ENCODE measurements at regions not wholly inside any gene's neighbourhood (a gene's known extent, or its start where the extent isn't known, plus 50 kb on each side); places are given as distances from the start of the nearest gene placed in this dataset.

DNA sequence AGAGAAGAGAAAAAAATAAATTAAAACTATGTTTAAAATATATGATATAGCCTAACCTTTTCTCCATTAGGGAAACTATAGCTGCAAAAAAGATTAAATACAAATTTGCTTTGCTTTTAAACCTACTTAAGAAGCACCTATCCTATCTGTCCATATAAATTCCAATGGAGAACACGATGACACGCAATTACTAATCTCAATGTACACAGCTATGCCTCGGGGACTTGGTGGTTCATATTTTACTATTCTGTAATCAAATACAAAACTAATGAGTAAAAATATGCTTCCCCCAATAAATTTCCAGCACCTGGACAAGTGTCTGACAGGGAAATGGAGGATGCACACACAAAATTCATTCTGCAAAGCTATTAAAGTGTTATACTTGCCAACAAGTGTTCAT, 386.4 kb downstream of the LMO4 start:
- Histone ChIP-seq H3K4me1 (peaks cover 0 to 5% (median 2%) of the 10 kb centered on the region in 4 donors), H3K27ac (no peak overlapping the region), H3K4me3 (no peak overlapping the region), H3K36me3 (no peaks in the 10 kb centered on the region), H3K27me3 (no peaks in the 10 kb centered on the region), H3K9me3 (no peaks in the 10 kb centered on the region)
- DNase-seq (ENCODE audit: low spot score in 2 of 2) = no peak
- 90 to 91% methylated on average over 3 of the region's 3 CpGs for WGBS, 2 donors
- no peak for TF ChIP-seq EP300 (IDR thresholded peaks at IDR 0.05)
- no peak for TF ChIP-seq POLR2A (IDR thresholded peaks at IDR 0.05)
- TF ChIP-seq, protein P1, sequence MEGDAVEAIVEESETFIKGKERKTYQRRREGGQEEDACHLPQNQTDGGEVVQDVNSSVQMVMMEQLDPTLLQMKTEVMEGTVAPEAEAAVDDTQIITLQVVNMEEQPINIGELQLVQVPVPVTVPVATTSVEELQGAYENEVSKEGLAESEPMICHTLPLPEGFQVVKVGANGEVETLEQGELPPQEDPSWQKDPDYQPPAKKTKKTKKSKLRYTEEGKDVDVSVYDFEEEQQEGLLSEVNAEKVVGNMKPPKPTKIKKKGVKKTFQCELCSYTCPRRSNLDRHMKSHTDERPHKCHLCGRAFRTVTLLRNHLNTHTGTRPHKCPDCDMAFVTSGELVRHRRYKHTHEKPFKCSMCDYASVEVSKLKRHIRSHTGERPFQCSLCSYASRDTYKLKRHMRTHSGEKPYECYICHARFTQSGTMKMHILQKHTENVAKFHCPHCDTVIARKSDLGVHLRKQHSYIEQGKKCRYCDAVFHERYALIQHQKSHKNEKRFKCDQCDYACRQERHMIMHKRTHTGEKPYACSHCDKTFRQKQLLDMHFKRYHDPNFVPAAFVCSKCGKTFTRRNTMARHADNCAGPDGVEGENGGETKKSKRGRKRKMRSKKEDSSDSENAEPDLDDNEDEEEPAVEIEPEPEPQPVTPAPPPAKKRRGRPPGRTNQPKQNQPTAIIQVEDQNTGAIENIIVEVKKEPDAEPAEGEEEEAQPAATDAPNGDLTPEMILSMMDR (IDR thresholded peaks at IDR 0.05) = no peak

DNA sequence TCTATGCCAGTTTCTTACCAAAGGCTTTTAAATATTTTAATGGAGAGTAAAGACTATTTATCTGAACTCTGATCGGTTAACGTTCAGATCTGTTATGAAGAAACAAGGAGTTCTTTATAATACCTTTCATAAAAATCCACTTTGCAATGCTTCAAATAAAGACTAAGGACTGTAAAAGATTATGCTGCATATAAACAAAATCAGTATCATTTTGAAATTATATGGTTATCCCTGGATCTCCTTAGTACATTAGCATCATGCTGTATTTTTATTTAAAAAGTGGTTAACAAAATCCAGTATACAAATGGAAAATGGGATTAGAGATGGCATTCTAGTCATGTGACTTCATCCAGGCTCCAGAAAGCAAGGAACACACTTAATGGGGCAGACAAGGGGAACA, 386.8 kb downstream of the LMO4 start:
- H3K27me3 ChIP-seq = no peaks in the 10 kb centered on the region
- H3K27ac ChIP-seq = no peak overlapping the region
- no peak overlapping the region for H3K4me3 ChIP-seq
- no peak for DNase-seq (ENCODE audit: low spot score in 2 of 2)
- 24 to 27% methylated on average over 2 of the region's 2 CpGs for WGBS, 2 donors
- TF ChIP-seq, protein P1 (IDR thresholded peaks at IDR 0.05) = no peak
- TF ChIP-seq POLR2A (IDR thresholded peaks at IDR 0.05) (no peak), EP300 (IDR thresholded peaks at IDR 0.05) (no peak)
- no peaks in the 10 kb centered on the region for H3K36me3 ChIP-seq
- H3K4me1 ChIP-seq = peaks cover 0 to 5% (median 2%) of the 10 kb centered on the region in 4 donors
- H3K9me3 ChIP-seq = no peaks in the 10 kb centered on the region

DNA sequence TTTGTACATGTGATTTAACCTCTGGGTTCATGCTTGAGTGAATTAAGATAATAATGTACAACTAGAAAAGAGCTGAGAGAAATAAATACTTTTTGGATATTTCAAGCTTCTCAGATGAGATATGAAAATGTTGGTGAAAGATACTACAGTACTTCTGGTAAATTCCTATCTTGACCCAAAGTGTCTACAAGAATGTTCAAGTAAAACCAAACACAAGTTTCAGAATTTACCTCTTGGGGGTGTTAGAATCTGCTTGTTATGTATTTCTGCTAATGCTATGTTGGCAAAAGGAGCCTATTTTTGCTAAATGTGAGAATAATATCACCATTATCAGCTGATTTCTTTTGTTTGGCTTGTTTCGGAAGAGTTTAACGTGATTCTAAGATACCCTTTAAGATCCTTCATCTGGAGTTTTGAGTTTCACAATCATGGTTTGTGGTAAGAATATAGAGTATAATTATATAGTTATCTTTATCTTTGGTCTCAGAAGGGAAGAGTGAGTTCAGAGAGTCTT, 388.5 kb downstream of the LMO4 start:
- no peak for DNase-seq (ENCODE audit: low spot score in 2 of 2)
- Histone ChIP-seq H3K9me3 (no peaks in the 10 kb centered on the region), H3K27ac (no peak overlapping the region), H3K4me3 (no peak overlapping the region), H3K27me3 (no peaks in the 10 kb centered on the region), H3K4me1 (peaks cover 0 to 5% (median 2%) of the 10 kb centered on the region in 4 donors), H3K36me3 (no peaks in the 10 kb centered on the region)
- WGBS, 2 donors = 51 to 53% methylated on average over 2 of the region's 2 CpGs
- TF ChIP-seq EP300 (IDR thresholded peaks at IDR 0.05) = no peak
- TF ChIP-seq, protein P1 (IDR thresholded peaks at IDR 0.05) = no peak
- TF ChIP-seq POLR2A (IDR thresholded peaks at IDR 0.05) = no peak

DNA sequence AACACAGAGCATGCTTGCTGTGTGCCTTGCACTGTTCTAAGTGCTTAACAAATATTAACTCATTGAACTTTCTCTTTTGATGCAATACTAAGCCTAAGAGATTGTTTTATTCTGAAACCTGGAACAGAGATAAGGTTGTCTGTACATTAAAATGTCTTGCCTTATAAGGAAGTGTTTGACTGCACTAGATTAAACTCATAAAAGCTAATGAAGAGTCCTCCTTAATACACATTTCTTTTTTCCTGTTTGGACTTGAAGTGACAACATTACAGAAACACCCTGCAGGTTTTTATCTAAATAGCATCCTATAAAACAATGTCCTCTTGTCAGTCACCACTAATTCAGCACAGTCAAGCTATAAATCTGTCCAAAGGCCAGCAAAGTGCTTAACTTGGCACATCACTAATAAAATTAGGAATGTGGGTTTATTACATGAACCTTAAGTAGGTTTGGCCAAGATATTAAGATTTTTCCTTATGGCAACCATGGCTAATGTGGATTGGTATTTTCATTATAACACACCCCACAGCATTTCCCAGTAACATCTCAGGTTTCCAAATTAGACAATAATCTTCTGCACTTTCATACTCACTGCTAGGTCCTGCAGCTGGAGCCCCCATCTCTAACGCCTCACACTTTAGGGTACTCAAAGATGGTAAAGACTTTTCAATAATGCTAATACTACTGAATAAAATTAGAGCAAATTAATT, 389.7 kb downstream of the LMO4 start:
- Histone ChIP-seq H3K27me3 (no peaks in the 10 kb centered on the region), H3K36me3 (no peaks in the 10 kb centered on the region), H3K27ac (no peak overlapping the region), H3K4me1 (peaks cover 0 to 5% (median 2%) of the 10 kb centered on the region in 4 donors), H3K4me3 (no peak overlapping the region), H3K9me3 (no peaks in the 10 kb centered on the region)
- WGBS, 2 donors = 69 to 79% methylated on average over 1 of the region's 1 CpG
- no peak for DNase-seq (ENCODE audit: low spot score in 2 of 2)
- TF ChIP-seq, protein P1 (IDR thresholded peaks at IDR 0.05) = no peak
- no peak for TF ChIP-seq POLR2A (IDR thresholded peaks at IDR 0.05)
- no peak for TF ChIP-seq EP300 (IDR thresholded peaks at IDR 0.05)

DNA sequence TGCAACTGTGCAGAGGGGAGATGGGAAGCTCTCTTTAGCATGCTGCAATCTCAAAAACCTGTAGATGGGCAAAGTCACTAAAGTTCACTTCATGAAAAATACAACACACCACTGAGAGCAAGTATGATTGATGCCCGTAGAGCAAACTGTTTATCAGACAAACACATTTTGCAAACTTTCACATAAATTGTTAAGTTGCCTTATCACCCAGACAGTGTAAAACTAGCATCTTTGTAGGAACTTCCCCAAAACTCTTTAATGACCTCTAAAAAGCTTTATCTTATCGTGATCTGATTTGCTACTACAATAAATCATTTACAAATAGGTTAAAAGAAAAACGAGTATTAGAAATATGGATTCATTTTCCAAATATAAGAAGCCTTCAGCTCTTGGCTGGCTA, 391.0 kb downstream of the LMO4 start:
- 52 to 65% methylated on average over 3 of the region's 3 CpGs for WGBS, 2 donors
- Histone ChIP-seq H3K27me3 (no peaks in the 10 kb centered on the region), H3K36me3 (no peaks in the 10 kb centered on the region), H3K9me3 (no peaks in the 10 kb centered on the region), H3K4me3 (no peak overlapping the region), H3K4me1 (peaks cover 0 to 5% (median 2%) of the 10 kb centered on the region in 4 donors), H3K27ac (no peak overlapping the region)
- TF ChIP-seq, protein P1 (IDR thresholded peaks at IDR 0.05) = no peak
- TF ChIP-seq POLR2A (IDR thresholded peaks at IDR 0.05) = no peak
- no peak for DNase-seq (ENCODE audit: low spot score in 2 of 2)
